ENCODE measurements at regions not wholly inside any gene's neighbourhood (a gene's known extent, or its start where the extent isn't known, plus 50 kb on each side); places are given as distances from the start of the nearest gene placed in this dataset.

DNA sequence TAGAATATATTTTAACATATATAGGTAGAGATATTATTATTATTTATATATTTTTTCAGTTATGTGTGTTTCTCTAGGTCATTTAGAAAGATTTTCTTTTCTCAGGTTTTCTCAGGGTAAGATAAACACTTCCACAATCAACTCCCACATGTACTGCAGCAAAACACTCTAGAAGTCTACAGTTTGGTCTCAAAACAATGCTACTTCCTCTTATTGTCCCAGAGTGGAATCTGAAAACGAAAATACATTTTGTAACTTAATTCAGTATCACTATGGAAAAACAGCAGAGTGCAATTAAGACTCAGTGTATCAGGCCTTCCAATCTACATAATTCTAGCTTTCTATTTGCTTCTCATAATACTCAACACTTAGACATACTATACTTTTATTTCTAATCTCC, 190.1 kb upstream of the SLC35G4 start:
- Histone ChIP-seq H3K27me3 (replicated peaks) (no peaks in the 10 kb centered on the region), H3K36me3 (replicated peaks) (no peaks in the 10 kb centered on the region), H3K4me3 (ENCODE audit: low read depth, low read length) (no peak overlapping the region), H3K27ac (no peak overlapping the region)
- TF ChIP-seq, protein P1, sequence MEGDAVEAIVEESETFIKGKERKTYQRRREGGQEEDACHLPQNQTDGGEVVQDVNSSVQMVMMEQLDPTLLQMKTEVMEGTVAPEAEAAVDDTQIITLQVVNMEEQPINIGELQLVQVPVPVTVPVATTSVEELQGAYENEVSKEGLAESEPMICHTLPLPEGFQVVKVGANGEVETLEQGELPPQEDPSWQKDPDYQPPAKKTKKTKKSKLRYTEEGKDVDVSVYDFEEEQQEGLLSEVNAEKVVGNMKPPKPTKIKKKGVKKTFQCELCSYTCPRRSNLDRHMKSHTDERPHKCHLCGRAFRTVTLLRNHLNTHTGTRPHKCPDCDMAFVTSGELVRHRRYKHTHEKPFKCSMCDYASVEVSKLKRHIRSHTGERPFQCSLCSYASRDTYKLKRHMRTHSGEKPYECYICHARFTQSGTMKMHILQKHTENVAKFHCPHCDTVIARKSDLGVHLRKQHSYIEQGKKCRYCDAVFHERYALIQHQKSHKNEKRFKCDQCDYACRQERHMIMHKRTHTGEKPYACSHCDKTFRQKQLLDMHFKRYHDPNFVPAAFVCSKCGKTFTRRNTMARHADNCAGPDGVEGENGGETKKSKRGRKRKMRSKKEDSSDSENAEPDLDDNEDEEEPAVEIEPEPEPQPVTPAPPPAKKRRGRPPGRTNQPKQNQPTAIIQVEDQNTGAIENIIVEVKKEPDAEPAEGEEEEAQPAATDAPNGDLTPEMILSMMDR (IDR thresholded peaks at IDR 0.05; ENCODE audit: low read depth, low read length, missing control alignments): no peak
- DNase-seq: no peak
- in situ Hi-C loops (cut with HindIII; ENCODE audit: low pct_ligation_motif_present, low sequenced_read_pairs): no loop called here

DNA sequence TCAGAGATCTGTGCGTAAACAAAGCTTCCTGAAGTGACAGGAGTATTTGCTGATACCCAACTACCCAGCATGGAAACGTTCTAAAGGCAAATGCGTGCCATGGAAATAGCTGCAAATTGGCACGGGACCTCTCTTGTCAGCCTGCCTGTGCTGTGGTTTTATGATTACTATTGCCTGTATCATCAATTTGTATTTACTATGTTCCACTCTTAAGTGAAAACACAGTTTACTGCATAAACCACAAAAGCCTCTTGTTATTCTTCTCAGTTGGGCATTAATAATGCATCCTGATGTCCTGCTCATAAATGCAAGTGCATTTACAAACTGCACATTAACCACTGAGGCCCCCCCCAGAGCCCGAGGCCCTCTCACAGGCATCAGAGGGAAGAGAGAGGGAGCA, 196.6 kb upstream of the SLC35G4 start:
- Histone ChIP-seq H3K27me3 (replicated peaks) (no peaks in the 10 kb centered on the region), H3K4me3 (ENCODE audit: low read depth, low read length) (no peak overlapping the region), H3K27ac (no peak overlapping the region), H3K36me3 (replicated peaks) (no peaks in the 10 kb centered on the region)
- in situ Hi-C loops (cut with HindIII; ENCODE audit: low pct_ligation_motif_present, low sequenced_read_pairs): no loop called here
- DNase-seq: no peak
- TF ChIP-seq, protein P1 (IDR thresholded peaks at IDR 0.05; ENCODE audit: low read depth, low read length, missing control alignments): no peak

DNA sequence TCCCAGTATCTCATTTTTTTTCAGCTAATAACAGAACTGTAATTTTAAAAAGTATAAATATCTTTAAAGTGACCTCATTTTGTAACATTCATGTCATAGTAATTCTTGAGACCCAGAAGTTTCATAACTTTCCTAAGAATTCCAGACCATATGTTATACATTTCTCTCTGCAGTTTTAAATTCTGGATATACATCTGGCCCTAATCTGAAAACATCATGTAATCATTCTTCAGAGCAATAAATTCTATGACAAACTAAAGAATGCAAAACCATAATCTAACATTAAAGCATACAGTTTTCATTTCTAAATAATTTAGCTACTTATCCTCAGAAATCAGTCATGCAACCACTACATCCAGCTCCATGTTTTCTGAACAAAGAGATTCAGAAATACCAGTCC, 198.3 kb upstream of the SLC35G4 start:
- DNase-seq: no peak
- TF ChIP-seq, protein P1 (IDR thresholded peaks at IDR 0.05; ENCODE audit: low read depth, low read length, missing control alignments): no peak
- Histone ChIP-seq H3K27me3 (replicated peaks) (no peaks in the 10 kb centered on the region), H3K27ac (no peak overlapping the region), H3K4me3 (ENCODE audit: low read depth, low read length) (no peak overlapping the region), H3K36me3 (replicated peaks) (no peaks in the 10 kb centered on the region)
- in situ Hi-C loops (cut with HindIII; ENCODE audit: low pct_ligation_motif_present, low sequenced_read_pairs): no loop called here

DNA sequence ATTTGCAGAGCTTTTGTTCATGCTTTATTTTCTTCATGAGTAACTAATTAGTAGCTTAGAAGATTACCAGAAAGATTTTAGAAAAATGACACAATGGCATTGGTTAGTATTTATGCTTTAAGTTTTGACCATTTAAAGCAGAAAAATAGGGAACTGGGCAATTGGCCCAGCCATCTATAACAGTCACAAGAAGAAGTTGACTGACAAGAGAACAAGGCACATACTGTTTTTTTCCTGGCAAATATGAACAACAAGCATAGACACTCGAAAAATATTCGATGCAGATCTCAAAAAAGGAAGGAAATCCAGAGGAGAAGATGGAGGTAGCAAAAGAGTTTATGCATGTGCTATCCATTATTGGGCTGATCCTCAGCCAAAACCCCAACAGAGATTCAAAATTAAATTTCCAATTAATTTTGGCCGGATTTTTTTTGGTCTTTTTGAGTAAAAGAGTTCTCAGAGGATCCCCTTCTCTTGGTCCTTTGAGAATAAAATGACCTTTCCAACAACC, 200.8 kb upstream of the SLC35G4 start:
- Histone ChIP-seq H3K27ac (no peak overlapping the region), H3K27me3 (replicated peaks) (no peaks in the 10 kb centered on the region), H3K36me3 (replicated peaks) (no peaks in the 10 kb centered on the region), H3K4me3 (ENCODE audit: low read depth, low read length) (no peak overlapping the region)
- no peak for DNase-seq
- TF ChIP-seq, protein P1 (IDR thresholded peaks at IDR 0.05; ENCODE audit: low read depth, low read length, missing control alignments): no peak
- in situ Hi-C loops (cut with HindIII; ENCODE audit: low pct_ligation_motif_present, low sequenced_read_pairs): no loop called here

DNA sequence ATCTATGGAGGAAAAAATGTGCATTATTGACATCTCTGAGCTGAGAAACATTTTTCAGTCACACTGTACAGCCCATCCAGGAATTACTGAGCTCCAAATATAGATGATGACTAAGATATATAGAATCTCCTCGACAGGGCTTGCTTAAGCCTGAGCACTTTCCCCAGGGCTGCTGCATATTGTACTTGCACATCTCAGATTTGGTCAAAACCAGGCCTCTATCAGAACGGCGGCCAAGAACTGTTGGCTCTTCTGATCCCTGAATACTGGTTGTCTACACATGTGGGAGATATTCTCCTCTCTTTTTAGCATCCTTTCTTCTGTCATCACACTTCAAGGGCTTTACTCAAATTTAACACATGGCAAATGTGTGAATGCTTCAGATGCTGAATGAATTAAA, 201.5 kb upstream of the SLC35G4 start:
- no peak overlapping the region for H3K4me3 ChIP-seq (ENCODE audit: low read depth, low read length)
- DNase-seq: peak; percentile 47
- TF ChIP-seq, protein P1 (IDR thresholded peaks at IDR 0.05; ENCODE audit: low read depth, low read length, missing control alignments): no peak
- H3K27ac ChIP-seq: no peak overlapping the region
- in situ Hi-C loops (cut with HindIII; ENCODE audit: low pct_ligation_motif_present, low sequenced_read_pairs): no loop called here
- H3K36me3 ChIP-seq (replicated peaks): no peaks in the 10 kb centered on the region
- H3K27me3 ChIP-seq (replicated peaks): no peaks in the 10 kb centered on the region

DNA sequence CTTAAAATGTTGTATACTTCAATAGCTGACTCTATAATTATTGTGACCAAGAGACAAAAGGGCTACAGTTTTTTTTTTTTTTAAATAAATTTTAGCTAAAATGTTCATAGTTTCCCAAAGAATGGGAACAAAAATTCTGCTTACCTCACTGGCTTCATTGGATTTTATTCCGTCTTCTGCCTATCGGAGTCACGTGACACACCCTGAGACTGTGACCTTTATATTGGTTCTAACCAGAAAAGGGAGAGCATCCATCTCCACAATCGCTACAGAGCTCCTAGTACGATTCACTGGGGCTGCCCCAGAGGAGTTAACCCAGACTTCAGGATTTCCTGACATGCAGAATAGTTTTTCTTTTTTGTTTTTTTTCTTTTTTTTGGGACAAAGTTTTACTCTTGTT, 203.6 kb upstream of the SLC35G4 start:
- no peaks in the 10 kb centered on the region for H3K27me3 ChIP-seq (replicated peaks)
- in situ Hi-C loops (cut with HindIII; ENCODE audit: low pct_ligation_motif_present, low sequenced_read_pairs): no loop called here
- no peak overlapping the region for H3K27ac ChIP-seq
- TF ChIP-seq, protein P1 (IDR thresholded peaks at IDR 0.05; ENCODE audit: low read depth, low read length, missing control alignments): no peak
- no peak for DNase-seq
- H3K4me3 ChIP-seq (ENCODE audit: low read depth, low read length): no peak overlapping the region
- H3K36me3 ChIP-seq (replicated peaks): no peaks in the 10 kb centered on the region
